ENCODE measurements at regions not wholly inside any gene's neighbourhood (a gene's known extent, or its start where the extent isn't known, plus 50 kb on each side); places are given as distances from the start of the nearest gene placed in this dataset.
"Not testable (repeated sequence)": the region's sequence is repeated elsewhere in the genome, so short reads cannot be mapped to it uniquely, and the experiment has no call there.

DNA sequence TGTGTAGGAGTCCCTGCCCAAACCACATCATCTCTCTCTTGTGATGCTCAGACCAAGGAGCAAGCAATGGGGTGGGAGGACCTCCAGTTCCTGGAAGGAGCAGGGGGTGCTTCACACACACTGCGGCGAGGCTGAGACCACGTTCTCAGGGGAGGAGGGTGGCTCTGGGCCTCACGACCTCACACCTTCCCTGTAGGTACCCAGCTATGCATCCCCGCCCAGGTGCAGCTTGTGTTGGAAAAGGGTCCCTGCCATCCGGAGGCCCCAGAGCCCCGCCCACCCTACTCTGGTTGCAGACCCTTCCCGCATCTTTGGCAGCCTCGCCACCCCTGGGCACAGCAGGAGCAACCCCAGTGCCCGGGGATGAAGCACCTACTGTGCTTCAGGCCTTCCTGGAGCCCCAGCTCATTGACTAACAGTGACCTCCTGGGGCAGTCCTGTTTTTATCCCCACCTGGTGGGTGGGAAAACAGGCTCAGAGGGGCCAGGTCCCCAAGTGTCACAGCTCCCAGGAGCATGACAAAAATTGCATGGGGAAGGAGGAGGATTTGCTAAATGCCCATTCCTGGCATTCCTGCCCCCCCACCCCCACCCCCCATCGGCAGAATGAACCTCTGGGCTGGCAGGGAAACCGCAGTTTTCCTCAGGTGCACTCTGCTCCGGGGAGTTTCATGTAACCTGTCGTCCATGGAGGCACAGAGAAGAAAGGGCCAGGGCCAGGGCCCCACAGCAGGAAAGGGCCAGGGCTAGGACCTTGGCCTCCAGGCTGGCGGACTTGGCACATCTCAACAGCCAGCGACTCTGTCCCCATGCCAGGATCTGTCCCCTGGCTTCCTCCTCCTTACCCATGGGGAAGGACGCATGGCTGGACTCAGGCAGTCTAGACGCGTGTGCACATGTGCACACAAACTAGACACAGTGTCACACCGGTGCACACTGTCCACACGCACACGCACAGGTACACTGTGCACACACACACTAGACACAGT, 81.0 kb downstream of the IGLL1 start:
- CTCF ChIA-PET = interaction anchor here (0.5 kb wide), 1 partner anchor 78 kb away, joined by 12 read pairs; no protein-coding TSS in a partner anchor

GRCh38 chr22:23497889-23498288, 82.2 kb downstream of the IGLL1 start:
- H2AFZ ChIP-seq; H3K9me2 ChIP-seq (ENCODE audit: insufficient read depth); H3K36me3 ChIP-seq (ENCODE audit: low read depth); H3K27ac ChIP-seq; CTCF ChIA-PET; H3K79me2 ChIP-seq (ENCODE audit: low read depth); H3F3A ChIP-seq (ENCODE audit: insufficient read depth, low read depth); BruUV-seq (replicated peaks); H3K4me3 ChIP-seq; H3K4me1 ChIP-seq (replicated peaks; ENCODE audit: insufficient read depth); H3K9me3 ChIP-seq (ENCODE audit: insufficient read depth, low read depth); H4K20me1 ChIP-seq (ENCODE audit: insufficient read depth); DNase-seq; POLR2A ChIA-PET (ENCODE audit: unreplicated experiment); H3K4me2 ChIP-seq; intact Hi-C loops (cut with micrococcal nuclease; ENCODE audit: unreplicated experiment): not testable (repeated sequence)
- H3K27me3 ChIP-seq (ENCODE audit: insufficient read depth, low read depth) = peaks cover 59% of the 10 kb centered on the region

More for the DNA sequence above, 81.0 kb downstream of the IGLL1 start:
- no peaks in the 10 kb centered on the region for H3K36me3 ChIP-seq (ENCODE audit: low read depth)
- H3K4me1 ChIP-seq (replicated peaks; ENCODE audit: insufficient read depth) = no peaks in the 10 kb centered on the region
- BruUV-seq (replicated peaks) = no TSS peak
- peaks cover 61% of the 10 kb centered on the region for H3K27me3 ChIP-seq (ENCODE audit: insufficient read depth, low read depth)
- H3K9me3 ChIP-seq (ENCODE audit: insufficient read depth, low read depth) = no peaks in the 10 kb centered on the region
- no peaks in the 10 kb centered on the region for H3K9me2 ChIP-seq (ENCODE audit: insufficient read depth)
- DNase-seq = no peak
- no peaks in the 10 kb centered on the region for H4K20me1 ChIP-seq (ENCODE audit: insufficient read depth)
- H2AFZ ChIP-seq = no peak overlapping the region
- H3K4me3 ChIP-seq = no peak overlapping the region
- no peaks in the 10 kb centered on the region for H3F3A ChIP-seq (ENCODE audit: insufficient read depth, low read depth)
- H3K27ac ChIP-seq = no peak overlapping the region
- H3K79me2 ChIP-seq (ENCODE audit: low read depth) = no peaks in the 10 kb centered on the region
- no peak overlapping the region for H3K4me2 ChIP-seq
- TF ChIP-seq CTCF (conservative IDR thresholded peaks at IDR 0.05) (no peak), EZH2 (IDR thresholded peaks at IDR 0.05; ENCODE audit: low read depth) (no peak)
- POLR2A ChIA-PET (ENCODE audit: unreplicated experiment) = no interaction called here
- intact Hi-C loops (cut with micrococcal nuclease; ENCODE audit: unreplicated experiment) = no loop called here

- no peak for DNase-seq
- Histone ChIP-seq H4K20me1 (ENCODE audit: insufficient read depth) (no peaks in the 10 kb centered on the region), H3K4me3 (no peak overlapping the region), H3K36me3 (ENCODE audit: low read depth) (no peaks in the 10 kb centered on the region), H3K27me3 (ENCODE audit: insufficient read depth, low read depth) (peaks cover 65% of the 10 kb centered on the region), H3K4me2 (no peak overlapping the region), H3K79me2 (ENCODE audit: low read depth) (no peaks in the 10 kb centered on the region), H3K4me1 (replicated peaks; ENCODE audit: insufficient read depth) (no peaks in the 10 kb centered on the region), H3K9me2 (ENCODE audit: insufficient read depth) (no peaks in the 10 kb centered on the region), H3K27ac (no peak overlapping the region), H3F3A (ENCODE audit: insufficient read depth, low read depth) (no peaks in the 10 kb centered on the region), H3K9me3 (ENCODE audit: insufficient read depth, low read depth) (no peaks in the 10 kb centered on the region), H2AFZ (no peak overlapping the region)
- no peak for TF ChIP-seq CTCF (conservative IDR thresholded peaks at IDR 0.05)
- no TSS peak for BruUV-seq (replicated peaks)
- intact Hi-C loops (cut with micrococcal nuclease; ENCODE audit: unreplicated experiment) = no loop called here
- POLR2A ChIA-PET (ENCODE audit: unreplicated experiment) = no interaction called here
- CTCF ChIA-PET = no interaction called here
Observed at GRCh38 chr22:23497016-23497885, 82.8 kb downstream of the IGLL1 start.

All from PC-9 (cell line).